NCI-H82 (cell line): ENCODE measurements at regions not wholly inside any gene's neighbourhood (a gene's known extent, or its start where the extent isn't known, plus 50 kb on each side); places are given as distances from the start of the nearest gene placed in this dataset.
A peak's percentile ranks its signal among the peaks of the same experiment; 100 is the strongest.
"Not testable (repeated sequence)": the region's sequence is repeated elsewhere in the genome, so short reads cannot be mapped to it uniquely, and the experiment has no call there.

Experiments used
- DNase-seq: peaks from one replicate; lab custom pipeline; 2025; lab: John Stamatoyannopoulos, UW

- DNase-seq, result no peak
Measured at GRCh38 chr6:9100869-9101580, 665.7 kb upstream of the SLC35B3 start.

GRCh38 chr6:9095729-9096128 is 660.4 kb upstream of the SLC35B3 start:
- DNase-seq, result peak; percentile 49

DNA sequence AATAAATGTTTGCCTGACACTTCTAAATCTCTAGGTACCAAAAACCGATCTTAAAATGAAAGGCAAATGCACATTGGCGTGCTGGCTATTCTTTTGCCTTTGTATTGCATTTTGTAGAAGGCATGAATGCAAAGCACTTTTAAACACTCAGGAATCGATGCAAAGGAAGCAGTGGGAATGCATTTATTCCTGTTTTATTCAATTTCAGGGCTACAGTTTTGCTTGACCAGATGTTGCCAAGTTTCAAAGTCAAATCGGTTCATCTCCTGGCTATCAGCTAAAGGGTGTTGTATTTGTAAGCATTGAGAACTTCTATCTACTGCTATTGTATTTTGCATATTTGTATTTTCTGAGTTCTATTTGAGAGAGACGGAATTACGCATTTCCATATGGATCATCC is 659.8 kb upstream of the SLC35B3 start:
- DNase-seq, result no peak

- no peak for DNase-seq
Measured at GRCh38 chr6:9089724-9090123, 654.4 kb upstream of the SLC35B3 start.

DNA sequence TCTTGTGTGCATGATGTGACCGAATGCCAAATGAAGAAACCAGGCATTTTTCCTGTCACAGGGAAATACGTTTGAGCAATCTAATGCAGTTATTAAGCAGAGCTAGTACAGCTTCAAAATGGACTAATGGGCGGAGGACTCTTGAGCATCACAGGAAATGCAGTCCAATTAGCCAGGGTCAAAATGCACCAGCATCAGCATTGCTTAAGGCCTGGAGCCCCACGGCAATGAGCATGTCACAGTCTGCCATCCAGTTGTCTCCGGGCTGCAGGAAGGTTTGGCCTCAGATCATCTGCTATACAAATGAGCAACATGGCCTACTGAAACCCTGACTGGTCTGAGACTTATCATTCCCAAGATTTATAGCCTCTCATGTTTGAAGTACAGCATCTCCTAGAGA is 652.1 kb upstream of the SLC35B3 start:
- DNase-seq, result no peak

DNA sequence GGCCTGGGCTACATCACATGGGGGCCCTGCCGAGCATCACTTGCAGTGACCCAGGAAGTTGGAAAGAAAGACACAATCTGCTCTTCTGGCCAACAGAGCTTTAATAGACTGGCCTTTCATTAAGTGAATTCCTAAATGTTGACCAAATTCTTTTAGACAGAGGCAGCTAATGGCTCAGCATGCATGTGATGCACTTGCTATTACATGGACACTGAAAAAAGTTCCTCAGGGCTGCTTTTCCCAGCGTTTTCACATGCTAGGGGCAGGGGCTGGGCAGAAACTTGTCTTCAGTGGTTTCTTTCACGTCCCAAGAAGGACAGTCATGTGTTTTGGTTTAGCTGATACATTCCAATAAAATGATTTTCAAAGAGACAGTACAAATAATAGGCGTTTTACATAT is 651.0 kb upstream of the SLC35B3 start:
- DNase-seq, result no peak

- no peak for DNase-seq
Measured at GRCh38 chr6:9085709-9086070, 650.3 kb upstream of the SLC35B3 start.

GRCh38 chr6:9085054-9085708 is 649.8 kb upstream of the SLC35B3 start:
- DNase-seq, result no peak

GRCh38 chr6:9083108-9083507 is 647.8 kb upstream of the SLC35B3 start:
- DNase-seq, result no peak

DNA sequence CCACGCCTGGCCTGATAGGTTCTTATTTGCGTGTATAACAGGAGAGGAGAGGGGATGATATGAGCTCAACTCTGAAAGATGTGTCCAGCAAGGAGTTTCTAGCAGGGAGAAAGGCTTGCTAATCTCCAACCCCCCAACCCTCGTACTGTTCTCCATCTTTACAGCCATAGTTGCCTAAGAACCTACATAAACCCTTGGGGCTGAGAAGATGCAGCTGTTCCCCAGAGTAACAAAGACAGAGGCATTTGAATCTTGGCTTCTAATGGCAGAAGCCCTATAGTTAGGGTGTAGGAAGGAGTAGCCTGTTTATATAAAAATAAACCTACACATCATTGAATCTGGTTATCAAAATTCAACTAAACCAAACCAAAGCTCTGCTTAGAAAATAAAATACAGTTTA is 631.4 kb upstream of the SLC35B3 start:
- DNase-seq, result no peak

DNA sequence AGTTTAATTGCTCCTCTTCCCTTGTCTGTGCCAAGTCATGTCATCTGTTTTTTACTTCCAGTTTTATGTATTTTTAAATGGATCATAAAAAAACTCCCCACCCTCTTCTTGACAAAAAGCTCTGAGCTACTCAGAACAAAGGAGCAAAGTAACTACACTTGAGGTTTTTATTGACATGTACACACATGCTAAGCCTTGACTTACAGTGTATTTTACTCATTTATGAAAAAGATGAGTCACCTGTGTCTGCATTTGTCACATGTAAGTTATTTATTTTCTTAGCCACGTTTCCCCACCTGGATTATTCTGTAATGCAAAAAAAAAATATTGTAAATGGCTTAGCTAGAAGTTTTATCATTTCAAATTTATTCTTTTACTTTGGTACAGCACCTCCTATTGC is 628.8 kb upstream of the SLC35B3 start:
- no peak for DNase-seq

DNA sequence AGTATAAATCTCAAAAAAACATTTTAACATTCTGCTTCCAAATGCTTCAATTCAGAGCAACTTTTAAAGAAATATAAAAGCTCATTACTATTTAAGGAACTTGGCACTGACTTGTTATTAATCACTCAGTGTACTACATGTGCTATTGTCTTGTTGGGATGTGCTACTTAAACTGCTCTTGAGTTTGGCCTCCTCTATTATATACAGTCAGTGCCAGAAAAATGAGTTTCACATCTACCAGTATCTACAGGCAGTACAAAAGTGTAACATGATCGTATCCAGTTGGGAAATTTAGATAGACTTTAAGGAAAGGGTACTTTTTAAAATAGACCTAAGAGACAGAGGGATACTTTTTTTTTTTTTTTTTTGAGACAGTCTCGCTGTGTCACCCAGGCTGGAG is 627.3 kb upstream of the SLC35B3 start:
- no peak for DNase-seq

GRCh38 chr6:9057937-9058336 is 622.6 kb upstream of the SLC35B3 start:
- peak; percentile 44 for DNase-seq

DNA sequence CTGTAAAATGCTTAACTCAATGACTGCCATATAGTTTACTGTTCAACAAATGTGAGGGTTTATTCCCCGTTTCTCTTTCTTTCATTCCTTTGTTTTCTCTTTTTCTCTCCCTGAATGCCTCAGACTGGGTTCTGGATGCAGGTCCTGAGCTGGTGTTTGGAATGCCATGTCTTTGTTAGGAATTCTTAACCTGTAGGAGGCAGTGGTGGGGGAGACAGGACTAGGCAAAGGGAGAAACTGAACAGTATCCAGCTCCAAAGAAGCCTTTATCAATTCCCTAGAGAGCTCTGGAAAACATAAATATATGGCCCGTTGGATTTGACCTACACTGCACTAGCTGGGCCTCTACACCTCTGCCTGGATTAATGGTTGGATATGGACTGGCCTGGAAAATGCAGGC is 621.2 kb upstream of the SLC35B3 start:
- no peak for DNase-seq

- no peak for DNase-seq
Measured at GRCh38 chr6:9044426-9044825, 609.1 kb upstream of the SLC35B3 start.

GRCh38 chr6:9040718-9041117 is 605.4 kb upstream of the SLC35B3 start:
- no peak for DNase-seq

DNA sequence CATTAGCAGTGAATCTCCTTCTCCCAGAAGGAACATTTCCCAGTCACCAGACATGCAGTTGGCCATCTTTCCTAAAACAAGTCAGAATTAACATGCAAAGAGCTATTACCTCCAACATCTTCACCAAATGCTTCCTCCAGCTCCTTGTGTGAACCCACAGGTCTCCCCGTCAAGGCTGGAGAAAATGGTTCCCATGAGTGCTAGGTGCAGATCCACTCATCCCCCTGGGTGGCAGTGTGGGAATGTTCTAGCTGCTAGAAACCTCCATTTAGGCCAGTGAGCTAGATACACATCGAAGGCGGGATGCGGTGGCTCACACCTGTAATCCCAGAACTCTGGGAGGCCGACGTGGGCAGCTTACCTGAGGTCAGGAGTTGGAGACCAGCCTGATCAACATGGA is 603.9 kb upstream of the SLC35B3 start:
- no peak for DNase-seq

DNA sequence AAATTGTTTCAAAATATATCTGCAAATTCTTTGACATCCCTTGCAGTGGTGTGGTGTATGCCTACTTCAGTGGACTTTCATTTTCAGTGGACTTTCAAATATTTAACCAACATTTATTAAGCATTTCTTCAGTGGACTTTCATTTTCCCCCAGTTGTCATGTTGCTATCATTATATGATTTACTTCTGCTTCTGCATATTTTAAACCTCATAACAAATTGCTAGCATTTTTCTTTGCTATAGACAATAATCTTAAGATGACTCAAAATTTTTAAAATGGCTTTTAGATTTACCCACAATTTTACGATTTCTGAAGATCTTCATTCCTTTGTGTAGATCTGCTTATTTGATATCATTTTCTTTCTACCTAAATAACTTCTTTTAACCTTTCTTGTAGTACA is 592.7 kb upstream of the SLC35B3 start:
- DNase-seq, result no peak

DNA sequence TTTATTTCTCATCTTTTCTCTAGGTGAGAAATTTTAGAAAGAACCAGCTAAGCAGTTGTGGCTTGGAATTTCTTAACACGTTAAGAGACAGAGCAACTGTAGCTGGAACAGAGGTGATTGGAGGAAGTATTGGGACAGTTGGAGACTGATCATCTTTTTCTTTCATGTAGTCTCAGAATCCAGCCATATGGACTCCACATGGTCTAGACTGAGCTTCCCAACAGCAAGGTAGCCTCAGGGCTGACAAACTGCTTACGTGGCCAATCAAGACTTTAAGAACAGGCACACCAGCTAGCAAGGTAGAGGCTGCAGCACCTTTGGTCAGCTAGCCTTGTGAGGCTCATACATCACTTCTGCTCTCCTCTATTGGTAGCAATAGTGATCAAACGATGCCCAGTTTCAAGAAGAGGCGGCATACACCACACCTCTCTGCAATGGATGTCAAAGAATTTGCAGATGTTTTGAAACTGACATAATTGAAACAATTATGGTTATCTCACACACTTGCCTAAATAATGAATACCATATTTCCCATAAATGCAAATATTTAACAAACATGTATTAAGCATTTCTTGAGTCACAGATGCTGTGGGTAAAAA is 590.5 kb upstream of the SLC35B3 start:
- DNase-seq, result no peak

GRCh38 chr6:9025228-9025627 is 589.9 kb upstream of the SLC35B3 start:
- no peak for DNase-seq

DNA sequence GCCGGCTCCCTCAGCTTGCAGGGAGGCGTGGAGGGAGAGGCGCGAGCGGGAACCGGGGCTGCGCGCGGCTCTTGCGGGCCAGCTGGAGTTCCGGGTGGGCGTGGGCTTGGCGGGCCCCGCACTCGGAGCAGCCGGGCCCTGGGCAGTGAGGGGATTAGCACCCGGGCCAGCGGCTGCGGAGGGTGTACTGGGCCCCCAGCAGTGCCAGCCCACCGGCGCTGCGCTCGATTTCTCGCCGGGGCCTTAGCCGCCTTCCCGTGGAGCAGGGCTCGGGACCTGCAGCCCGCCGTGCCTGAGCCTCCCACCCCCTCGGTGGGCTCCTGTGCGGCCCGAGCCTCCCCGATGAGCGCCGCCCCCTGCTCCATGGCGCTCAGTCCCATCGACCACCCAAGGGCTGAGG is 588.9 kb upstream of the SLC35B3 start:
- not testable (repeated sequence) for DNase-seq

GRCh38 chr6:9020001-9020400 is 584.7 kb upstream of the SLC35B3 start:
- no peak for DNase-seq

DNA sequence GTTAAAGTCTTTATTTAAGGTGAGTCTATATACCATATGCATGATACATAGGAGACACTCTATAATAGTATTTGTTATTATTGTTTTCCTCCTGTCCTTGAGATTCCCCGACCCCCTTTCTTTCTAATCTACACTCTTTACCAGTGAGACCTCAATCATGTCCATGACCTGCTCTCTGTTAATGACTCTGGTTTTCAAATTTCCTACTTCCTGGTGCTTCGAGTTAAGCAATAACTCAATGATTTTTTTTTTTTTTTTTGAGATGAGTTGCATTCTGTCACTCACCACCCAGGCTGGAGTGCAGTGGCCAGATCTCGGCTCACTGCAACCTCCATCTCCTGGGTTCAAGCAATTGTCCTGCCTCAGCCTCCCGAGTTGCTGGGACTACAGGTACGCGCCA is 574.6 kb upstream of the SLC35B3 start:
- DNase-seq, result no peak

DNA sequence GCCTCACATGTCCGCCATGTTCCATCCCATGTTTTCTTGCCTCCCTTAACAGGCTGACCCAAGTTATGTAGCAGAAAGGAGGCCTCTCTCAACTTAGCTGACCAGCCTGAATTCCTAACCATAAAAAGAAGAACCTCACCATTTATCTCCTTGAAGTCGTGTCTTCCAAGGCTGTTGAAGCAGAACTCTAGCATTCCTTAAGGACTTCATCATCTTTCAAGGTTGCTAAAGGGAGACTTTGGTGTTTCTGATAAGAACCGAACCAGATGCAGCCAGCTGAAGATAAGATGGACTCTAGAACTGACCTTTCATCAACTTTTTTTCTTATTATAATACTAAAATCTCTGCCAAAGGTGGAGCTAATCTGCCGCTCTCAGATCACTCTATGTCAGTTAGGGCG is 571.7 kb upstream of the SLC35B3 start:
- no peak for DNase-seq
